ENCODE measurements at regions not wholly inside any gene's neighbourhood (a gene's known extent, or its start where the extent isn't known, plus 50 kb on each side); places are given as distances from the start of the nearest gene placed in this dataset.

- DNase-seq (no peak), ATAC-seq (ENCODE audit: low read depth) (no peak)
- H3K9me3 Mint-ChIP-seq (ENCODE audit: insufficient read depth), result no peaks in the 10 kb centered on the region
- H3K4me2 ChIP-seq (replicated peaks; ENCODE audit: low read depth, low read length, poor library complexity, severe bottlenecking), result no peak overlapping the region
- H3K79me2 ChIP-seq (ENCODE audit: control insufficient read depth, insufficient read depth, low read length), result no peaks in the 10 kb centered on the region
- no peaks in the 10 kb centered on the region for H4K20me1 ChIP-seq (ENCODE audit: control insufficient read depth, insufficient read depth, low read length, poor library complexity, severe bottlenecking)
- H3K9ac ChIP-seq (ENCODE audit: low read length), result no peak overlapping the region
- H3K27ac ChIP-seq (ENCODE audit: low read length in 2 of 2), result no peak overlapping the region
- no peak overlapping the region for H3K27ac Mint-ChIP-seq
- ChIA-PET POLR2A (no interaction called here), CTCF (no interaction called here)
- no peak overlapping the region for H3K4me3 ChIP-seq (ENCODE audit: control extremely low read depth in 1 of 5, extremely low read depth in 1 of 5, insufficient read depth in 1 of 5, low read depth in 2 of 5, low read length in 4 of 5)
- WGBS (ENCODE audit: insufficient coverage), result 100% methylated on average over 1 of the region's 3 CpGs
- H3K27me3 ChIP-seq (replicated peaks in 1 of 4; ENCODE audit: control extremely low read depth in 1 of 4, control insufficient read depth in 3 of 4, insufficient read depth in 4 of 4, low read length in 3 of 4), result no peaks in the 10 kb centered on the region
- intact Hi-C loops (cut with micrococcal nuclease), result no loop called here
- H3K36me3 ChIP-seq (replicated peaks in 1 of 2; ENCODE audit: control extremely low read depth in 1 of 2, control insufficient read depth in 1 of 2, extremely low read depth in 1 of 2, insufficient read depth in 2 of 2, low read length in 1 of 2), result no peaks in the 10 kb centered on the region
- H3K27me3 Mint-ChIP-seq, result no peaks in the 10 kb centered on the region
- no peaks in the 10 kb centered on the region for H3K4me1 Mint-ChIP-seq
- H3K4me3 Mint-ChIP-seq, result no peak overlapping the region
- H2AFZ ChIP-seq (ENCODE audit: insufficient read depth, low read depth, low read length, poor library complexity, severe bottlenecking), result no peak overlapping the region
- peaks cover 0 to 3% (median 0%) of the 10 kb centered on the region in 3 donors for H3K9me3 ChIP-seq (ENCODE audit: control extremely low read depth in 1 of 3, control insufficient read depth in 2 of 3, insufficient read depth in 1 of 3, low read length in 2 of 3)
- TF ChIP-seq EZH2 (IDR thresholded peaks at IDR 0.05; ENCODE audit: borderline replicate concordance, insufficient read depth, low read depth, low read length, poor library complexity, severe bottlenecking) (no peak), CTCF (IDR thresholded peaks at IDR 0.05) (no peak)
- H3K4me1 ChIP-seq (ENCODE audit: control insufficient read depth in 2 of 2, insufficient read depth in 2 of 2, low read length in 2 of 2), result no peaks in the 10 kb centered on the region
Measured at GRCh38 chr3:34382859-34383258, 584.4 kb downstream of the PDCD6IP start.

GRCh38 chr3:34386309-34386708 lies 587.9 kb downstream of the PDCD6IP start:
- Histone ChIP-seq H3K9ac (ENCODE audit: low read length) (no peak overlapping the region), H3K9me3 (ENCODE audit: control extremely low read depth in 1 of 3, control insufficient read depth in 2 of 3, insufficient read depth in 1 of 3, low read length in 2 of 3) (no peaks in the 10 kb centered on the region), H3K27ac (ENCODE audit: low read length in 2 of 2) (no peak overlapping the region), H4K20me1 (ENCODE audit: control insufficient read depth, insufficient read depth, low read length, poor library complexity, severe bottlenecking) (no peaks in the 10 kb centered on the region), H2AFZ (ENCODE audit: insufficient read depth, low read depth, low read length, poor library complexity, severe bottlenecking) (no peak overlapping the region), H3K27me3 (replicated peaks in 1 of 4; ENCODE audit: control extremely low read depth in 1 of 4, control insufficient read depth in 3 of 4, insufficient read depth in 4 of 4, low read length in 3 of 4) (no peaks in the 10 kb centered on the region), H3K4me3 (ENCODE audit: control extremely low read depth in 1 of 5, extremely low read depth in 1 of 5, insufficient read depth in 1 of 5, low read depth in 2 of 5, low read length in 4 of 5) (no peak overlapping the region), H3K36me3 (replicated peaks in 1 of 2; ENCODE audit: control extremely low read depth in 1 of 2, control insufficient read depth in 1 of 2, extremely low read depth in 1 of 2, insufficient read depth in 2 of 2, low read length in 1 of 2) (no peaks in the 10 kb centered on the region), H3K4me2 (replicated peaks; ENCODE audit: low read depth, low read length, poor library complexity, severe bottlenecking) (no peak overlapping the region), H3K79me2 (ENCODE audit: control insufficient read depth, insufficient read depth, low read length) (no peaks in the 10 kb centered on the region), H3K4me1 (ENCODE audit: control insufficient read depth in 2 of 2, insufficient read depth in 2 of 2, low read length in 2 of 2) (no peaks in the 10 kb centered on the region)
- Mint-ChIP-seq H3K27ac (no peak overlapping the region), H3K4me3 (no peak overlapping the region), H3K27me3 (no peaks in the 10 kb centered on the region), H3K4me1 (no peaks in the 10 kb centered on the region), H3K9me3 (ENCODE audit: insufficient read depth) (no peaks in the 10 kb centered on the region)
- intact Hi-C loops (cut with micrococcal nuclease), result no loop called here
- ATAC-seq (ENCODE audit: low read depth) (no peak), DNase-seq (no peak)
- ChIA-PET POLR2A (no interaction called here), CTCF (no interaction called here)
- TF ChIP-seq EZH2 (IDR thresholded peaks at IDR 0.05; ENCODE audit: borderline replicate concordance, insufficient read depth, low read depth, low read length, poor library complexity, severe bottlenecking) (no peak), CTCF (IDR thresholded peaks at IDR 0.05) (no peak)
